SU-DHL-6 (cell line): ENCODE measurements at regions not wholly inside any gene's neighbourhood (a gene's known extent, or its start where the extent isn't known, plus 50 kb on each side); places are given as distances from the start of the nearest gene placed in this dataset.

ENCODE experiments used
- H2AFZ ChIP-seq: fragments of 200-600 bp; sonication (generic); 2 replicates; pipeline ENCODE4 v1.6.1; 2014; ENCODE audit warnings: low read depth, mild to moderate bottlenecking, moderate library complexity, mixed read lengths, antibody characterized with exemption, low read length; ENCODE audit not compliant: severe bottlenecking
- H3F3A ChIP-seq: fragments of 200-600 bp; shearing (Covaris generic); 2 replicates; pipeline ENCODE4 v1.6.0; 2016; ENCODE audit warnings: antibody characterized with exemption, mild to moderate bottlenecking; ENCODE audit not compliant: insufficient read depth
- H3K27ac ChIP-seq: fragments of 200-600 bp; sonication (generic); 2 replicates; pipeline ENCODE4 v1.5.1; 2016; ENCODE audit warnings: low read depth, mild to moderate bottlenecking, low read length, moderate library complexity, mixed read lengths
- H3K27me3 ChIP-seq: fragments of 200-600 bp; sonication (generic), shearing (Covaris generic); 2 replicates; pipeline ENCODE4 v1.6.0; 2014; ENCODE audit warnings: mild to moderate bottlenecking, low read length
- H3K36me3 ChIP-seq: fragments of 200-600 bp; sonication (generic); 2 replicates; pipeline ENCODE4 v1.6.1; 2014; ENCODE audit warnings: mild to moderate bottlenecking, low read length, mixed read lengths
- H3K4me2 ChIP-seq: fragments of 300-600, 200-600 bp; shearing (Covaris generic), sonication (generic); 2 replicates; pipeline ENCODE4 v1.6.0; 2014; ENCODE audit warnings: low read length, low read depth, mild to moderate bottlenecking; ENCODE audit not compliant: poor library complexity, severe bottlenecking
- H3K4me3 ChIP-seq: fragments of 200-600 bp; sonication (generic); 2 replicates; pipeline ENCODE4 v1.5.1; 2014; ENCODE audit warnings: antibody characterized with exemption, low read length, mild to moderate bottlenecking, mixed read lengths; ENCODE audit not compliant: insufficient read depth, poor library complexity, severe bottlenecking
- H3K79me2 ChIP-seq: fragments of 200-600 bp; sonication (generic); 2 replicates; pipeline ENCODE4 v1.6.1; 2014; ENCODE audit warnings: mild to moderate bottlenecking, low read length, moderate library complexity; ENCODE audit not compliant: insufficient read depth
- H3K9ac ChIP-seq: fragments of 200-600 bp; sonication (generic); 2 replicates; pipeline ENCODE4 v1.7.0; 2014; ENCODE audit warnings: mild to moderate bottlenecking, low read length
- H3K9me2 ChIP-seq: fragments of 200-600 bp; sonication (generic); replicated peaks from 2 replicates; pipeline ENCODE4 v1.6.1; 2014; ENCODE audit warnings: low read length; ENCODE audit not compliant: insufficient read depth
- H3K9me3 ChIP-seq: fragments of 200-600 bp; sonication (generic); 2 replicates; pipeline ENCODE4 v1.6.1; 2014; ENCODE audit warnings: low read length, mixed read lengths; ENCODE audit not compliant: insufficient read depth
- H4K20me1 ChIP-seq: fragments of 200-600 bp; sonication (generic); 2 replicates; pipeline ENCODE4 v1.6.1; 2014; ENCODE audit warnings: low read depth, mild to moderate bottlenecking, antibody characterized with exemption, low read length, moderate library complexity, mixed read lengths
- EZH2phosphoT487 ChIP-seq: fragments of 200-600 bp; sonication (generic), shearing (Covaris generic); conservative IDR thresholded peaks from 2 replicates; pipeline ENCODE4 v1.6.1; 2018; ENCODE audit warnings: mild to moderate bottlenecking, antibody characterized with exemption, low read length, moderate library complexity, mixed read lengths
- TF ChIP-seq, protein P1 (sequence below): fragments of 200-600 bp; sonication (generic); IDR thresholded peaks from one replicate; pipeline ENCODE4 v1.5.1; 2017; ENCODE audit warnings: antibody characterized with exemption, mild to moderate bottlenecking, low read length, moderate library complexity; ENCODE audit not compliant: insufficient read depth, poor library complexity, severe bottlenecking

DNA sequence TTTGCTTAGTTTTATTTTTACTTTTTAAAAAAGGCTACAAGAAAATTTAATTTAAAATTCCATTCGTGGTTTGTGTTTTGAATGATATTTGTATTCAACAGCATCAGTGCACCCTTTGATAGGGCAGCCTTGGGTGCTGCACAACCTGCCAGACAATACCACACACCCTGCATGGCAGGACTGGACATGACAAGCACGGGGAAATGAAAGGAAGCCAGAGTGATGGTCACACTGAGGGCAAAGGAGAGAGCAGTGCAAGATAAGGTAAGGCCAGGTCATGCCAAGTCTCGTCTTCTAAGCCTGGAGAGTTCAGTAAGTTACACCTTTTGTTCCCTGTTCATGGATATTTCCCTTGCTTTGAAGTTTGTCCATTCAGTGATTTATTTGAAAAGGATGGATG lies 103.0 kb downstream of the ALDH8A1 start:
- no peaks in the 10 kb centered on the region for H3F3A ChIP-seq

DNA sequence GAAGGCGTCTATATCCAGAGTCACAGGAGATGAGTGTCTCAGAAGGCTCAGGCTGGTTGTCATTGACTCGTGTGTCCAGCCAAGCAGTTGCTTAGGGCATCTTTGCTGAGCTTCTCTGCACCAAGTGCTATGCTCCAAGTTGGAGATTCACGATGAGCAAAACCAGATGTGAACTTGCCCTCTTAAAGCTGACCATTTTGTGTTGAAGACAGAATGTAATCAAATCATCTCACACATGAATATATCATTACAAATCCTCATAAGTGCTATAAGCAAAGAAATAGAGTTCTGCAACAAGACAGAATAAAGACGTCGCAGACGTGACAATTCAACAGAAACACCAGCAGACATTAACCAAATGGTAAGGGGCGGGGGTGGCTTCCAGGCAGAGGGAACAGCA lies 103.9 kb downstream of the ALDH8A1 start:
- Histone ChIP-seq H3K36me3 (no peaks in the 10 kb centered on the region), H3K9ac (no peak overlapping the region), H3F3A (no peaks in the 10 kb centered on the region), H3K9me3 (no peaks in the 10 kb centered on the region), H3K27ac (no peak overlapping the region), H2AFZ (no peak overlapping the region), H3K9me2 (no peaks in the 10 kb centered on the region), H3K4me2 (no peak overlapping the region), H3K4me3 (no peak overlapping the region), H3K79me2 (no peaks in the 10 kb centered on the region), H3K27me3 (no peaks in the 10 kb centered on the region), H4K20me1 (no peaks in the 10 kb centered on the region)
- TF ChIP-seq EZH2phosphoT487: no peak
- TF ChIP-seq, protein P1, sequence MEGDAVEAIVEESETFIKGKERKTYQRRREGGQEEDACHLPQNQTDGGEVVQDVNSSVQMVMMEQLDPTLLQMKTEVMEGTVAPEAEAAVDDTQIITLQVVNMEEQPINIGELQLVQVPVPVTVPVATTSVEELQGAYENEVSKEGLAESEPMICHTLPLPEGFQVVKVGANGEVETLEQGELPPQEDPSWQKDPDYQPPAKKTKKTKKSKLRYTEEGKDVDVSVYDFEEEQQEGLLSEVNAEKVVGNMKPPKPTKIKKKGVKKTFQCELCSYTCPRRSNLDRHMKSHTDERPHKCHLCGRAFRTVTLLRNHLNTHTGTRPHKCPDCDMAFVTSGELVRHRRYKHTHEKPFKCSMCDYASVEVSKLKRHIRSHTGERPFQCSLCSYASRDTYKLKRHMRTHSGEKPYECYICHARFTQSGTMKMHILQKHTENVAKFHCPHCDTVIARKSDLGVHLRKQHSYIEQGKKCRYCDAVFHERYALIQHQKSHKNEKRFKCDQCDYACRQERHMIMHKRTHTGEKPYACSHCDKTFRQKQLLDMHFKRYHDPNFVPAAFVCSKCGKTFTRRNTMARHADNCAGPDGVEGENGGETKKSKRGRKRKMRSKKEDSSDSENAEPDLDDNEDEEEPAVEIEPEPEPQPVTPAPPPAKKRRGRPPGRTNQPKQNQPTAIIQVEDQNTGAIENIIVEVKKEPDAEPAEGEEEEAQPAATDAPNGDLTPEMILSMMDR: no peak

More for the DNA sequence above, 103.0 kb downstream of the ALDH8A1 start:
- H3K27me3 ChIP-seq: no peaks in the 10 kb centered on the region
- no peak overlapping the region for H3K4me2 ChIP-seq
- no peak overlapping the region for H3K27ac ChIP-seq
- H3K4me3 ChIP-seq: no peak overlapping the region
- H3K9ac ChIP-seq: no peak overlapping the region
- H3K9me2 ChIP-seq: no peaks in the 10 kb centered on the region
- H2AFZ ChIP-seq: no peak overlapping the region
- H3K36me3 ChIP-seq: no peaks in the 10 kb centered on the region
- H3K79me2 ChIP-seq: no peaks in the 10 kb centered on the region
- TF ChIP-seq EZH2phosphoT487: no peak
- TF ChIP-seq, protein P1: no peak
- no peaks in the 10 kb centered on the region for H4K20me1 ChIP-seq
- H3K9me3 ChIP-seq: no peaks in the 10 kb centered on the region

DNA sequence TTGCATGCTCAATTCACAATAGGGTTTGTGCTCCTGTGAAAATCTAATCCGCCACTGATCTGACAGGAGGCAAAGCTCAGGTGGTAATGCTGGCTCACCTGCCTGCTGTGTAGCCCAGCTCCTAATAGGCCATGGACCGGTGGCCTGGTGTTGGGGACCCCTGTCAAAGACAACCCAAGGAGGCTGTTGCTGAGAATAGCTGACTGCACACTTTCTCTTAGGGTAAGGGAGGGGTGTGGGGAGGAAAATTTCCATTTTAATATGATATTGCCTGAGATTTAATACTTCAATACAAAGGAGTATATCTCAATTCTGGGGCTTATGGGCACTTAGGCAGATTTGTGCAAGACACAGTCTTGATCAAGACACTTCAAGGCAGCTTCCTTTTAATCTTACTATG lies 105.8 kb downstream of the ALDH8A1 start:
- H4K20me1 ChIP-seq: no peaks in the 10 kb centered on the region

More for the DNA sequence above, 105.8 kb downstream of the ALDH8A1 start:
- Histone ChIP-seq H3K9ac (no peak overlapping the region), H3F3A (no peaks in the 10 kb centered on the region), H3K79me2 (no peaks in the 10 kb centered on the region), H3K36me3 (no peaks in the 10 kb centered on the region), H3K9me3 (no peaks in the 10 kb centered on the region), H2AFZ (no peak overlapping the region), H3K4me3 (no peak overlapping the region), H3K27ac (no peak overlapping the region), H3K4me2 (no peak overlapping the region), H3K9me2 (no peaks in the 10 kb centered on the region), H3K27me3 (no peaks in the 10 kb centered on the region)
- no peak for TF ChIP-seq EZH2phosphoT487
- TF ChIP-seq, protein P1: no peak
